NT2/D1 (cell line): ENCODE measurements at regions not wholly inside any gene's neighbourhood (a gene's known extent, or its start where the extent isn't known, plus 50 kb on each side); places are given as distances from the start of the nearest gene placed in this dataset.

Experiments
- YY1 ChIP-seq: IDR thresholded peaks from 2 replicates; pipeline ENCODE4 v1.6.1; 2011; ENCODE audit not compliant: insufficient read length, insufficient read depth
- ZNF274 ChIP-seq: IDR thresholded peaks from 2 replicates; pipeline ENCODE4 v1.6.1; 2011; ENCODE audit warnings: mild to moderate bottlenecking, low read depth, low read length

- no peak for TF ChIP-seq YY1
- TF ChIP-seq ZNF274: no peak
Measured at GRCh38 chrX:109878236-109878635, 124.7 kb upstream of the TMEM164 start.
